ENCODE measurements at regions not wholly inside any gene's neighbourhood (a gene's known extent, or its start where the extent isn't known, plus 50 kb on each side); places are given as distances from the start of the nearest gene placed in this dataset.
"Not testable (repeated sequence)": the region's sequence is repeated elsewhere in the genome, so short reads cannot be mapped to it uniquely, and the experiment has no call there.

DNA sequence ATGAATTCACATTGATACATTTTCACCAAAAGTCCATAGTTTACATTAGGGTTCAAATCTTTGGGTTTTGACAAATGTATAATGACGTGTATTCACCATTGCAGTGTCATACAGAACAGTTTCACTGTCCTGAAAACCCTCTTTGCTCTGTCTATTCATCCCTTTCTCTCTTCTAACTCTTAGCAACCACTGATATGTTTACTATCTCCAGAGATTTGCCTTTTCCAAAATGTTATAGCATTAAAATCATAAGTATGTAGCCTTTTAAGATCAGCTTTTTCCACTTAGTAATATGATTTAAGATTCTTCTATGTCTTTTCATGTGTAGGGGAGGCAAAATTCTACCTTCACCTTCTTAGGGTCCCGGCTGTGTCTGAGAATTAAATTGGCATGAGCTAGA lies 203.8 kb downstream of the TPRG1 start:
- Histone ChIP-seq H3K27ac (ENCODE audit: insufficient read depth in 1 of 2, low read depth in 1 of 2, low read length in 2 of 2, poor library complexity in 1 of 2, severe bottlenecking in 2 of 2) (no peak overlapping the region), H3K9me3 (ENCODE audit: control extremely low read depth in 1 of 5, control insufficient read depth in 4 of 5, insufficient read depth in 2 of 5, low read depth in 1 of 5, low read length in 4 of 5) (peaks cover 0 to 15% (median 0%) of the 10 kb centered on the region in 5 experiments), H3K36me3 (ENCODE audit: control insufficient read depth in 4 of 4, insufficient read depth in 4 of 4, low read length in 3 of 4) (no peaks in the 10 kb centered on the region), H3K4me1 (ENCODE audit: control extremely low read depth in 1 of 4, control insufficient read depth in 4 of 4, insufficient read depth in 4 of 4, low read length in 3 of 4) (peaks cover 0 to 13% (median 4%) of the 10 kb centered on the region in 4 experiments), H3K27me3 (replicated peaks in 2 of 5; ENCODE audit: control insufficient read depth in 4 of 5, insufficient read depth in 5 of 5, low read length in 4 of 5) (no peaks in the 10 kb centered on the region), H3K4me3 (ENCODE audit: control insufficient read depth in 1 of 7, extremely low read depth in 1 of 7, insufficient read depth in 4 of 7, low read depth in 2 of 7, low read length in 6 of 7) (no peak overlapping the region)
- ChIA-PET CTCF (no interaction called here), POLR2A (no interaction called here)
- no peak for DNase-seq
- WGBS (ENCODE audit: insufficient coverage): 100% methylated on average over 1 of the region's 2 CpGs

DNA sequence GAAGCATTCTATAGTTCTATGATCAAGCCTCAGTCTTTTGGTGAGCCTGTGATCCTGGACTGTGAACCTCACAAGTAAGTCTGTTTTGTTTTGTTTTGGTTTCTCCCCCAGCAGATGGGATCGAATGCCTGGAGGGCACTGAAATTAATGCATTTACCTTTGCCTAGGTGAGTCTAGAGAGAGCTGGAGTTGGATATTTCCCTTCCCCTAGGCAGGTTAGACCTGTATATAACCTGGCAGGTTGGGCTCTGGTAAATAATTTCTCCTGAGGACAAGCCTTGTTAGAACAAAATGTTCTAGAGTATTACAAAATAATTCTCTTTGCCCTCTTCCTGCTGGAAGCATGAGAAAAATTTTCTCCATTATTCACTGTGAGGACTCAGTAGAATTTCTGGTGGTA lies 211.9 kb downstream of the TPRG1 start:
- WGBS (ENCODE audit: insufficient coverage): no CpG with 5 or more reads among the region's 1 CpG
- Histone ChIP-seq H3K27ac (ENCODE audit: insufficient read depth in 1 of 2, low read depth in 1 of 2, low read length in 2 of 2, poor library complexity in 1 of 2, severe bottlenecking in 2 of 2) (no peak overlapping the region), H3K9me3 (ENCODE audit: control extremely low read depth in 1 of 5, control insufficient read depth in 4 of 5, insufficient read depth in 2 of 5, low read depth in 1 of 5, low read length in 4 of 5) (peaks cover 0 to 4% (median 1%) of the 10 kb centered on the region in 5 experiments), H3K4me1 (ENCODE audit: control extremely low read depth in 1 of 4, control insufficient read depth in 4 of 4, insufficient read depth in 4 of 4, low read length in 3 of 4) (no peaks in the 10 kb centered on the region), H3K4me3 (ENCODE audit: control insufficient read depth in 1 of 7, extremely low read depth in 1 of 7, insufficient read depth in 4 of 7, low read depth in 2 of 7, low read length in 6 of 7) (no peak overlapping the region), H3K27me3 (replicated peaks in 2 of 5; ENCODE audit: control insufficient read depth in 4 of 5, insufficient read depth in 5 of 5, low read length in 4 of 5) (no peaks in the 10 kb centered on the region), H3K36me3 (ENCODE audit: control insufficient read depth in 4 of 4, insufficient read depth in 4 of 4, low read length in 3 of 4) (no peaks in the 10 kb centered on the region)
- no peak for DNase-seq
- ChIA-PET CTCF (no interaction called here), POLR2A (no interaction called here)

DNA sequence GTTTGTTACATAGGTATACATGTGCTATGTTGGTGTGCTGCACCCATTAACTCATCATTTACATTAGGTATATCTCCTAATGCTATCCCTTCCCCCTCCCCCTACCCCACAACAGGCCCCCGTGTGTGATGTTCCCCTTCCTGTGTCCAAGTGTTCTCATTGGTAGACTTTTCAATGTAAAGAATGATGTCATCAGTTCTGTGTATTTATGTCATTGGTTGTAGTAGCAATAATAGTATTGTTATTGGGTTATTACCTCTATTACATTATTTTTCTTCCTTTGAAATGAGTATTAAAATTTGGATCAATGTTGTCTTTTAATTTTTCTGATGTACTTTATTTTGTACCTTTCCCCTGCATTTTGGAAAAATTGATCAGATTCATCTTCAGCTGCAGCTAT lies 214.1 kb downstream of the TPRG1 start:
- H3K27ac ChIP-seq (ENCODE audit: insufficient read depth in 1 of 2, low read depth in 1 of 2, low read length in 2 of 2, poor library complexity in 1 of 2, severe bottlenecking in 2 of 2); H3K36me3 ChIP-seq (ENCODE audit: control insufficient read depth in 4 of 4, insufficient read depth in 4 of 4, low read length in 3 of 4); H3K27me3 ChIP-seq (replicated peaks in 2 of 5; ENCODE audit: control insufficient read depth in 4 of 5, insufficient read depth in 5 of 5, low read length in 4 of 5); CTCF ChIA-PET; POLR2A ChIA-PET; H3K9me3 ChIP-seq (ENCODE audit: control extremely low read depth in 1 of 5, control insufficient read depth in 4 of 5, insufficient read depth in 2 of 5, low read depth in 1 of 5, low read length in 4 of 5); H3K4me1 ChIP-seq (ENCODE audit: control extremely low read depth in 1 of 4, control insufficient read depth in 4 of 4, insufficient read depth in 4 of 4, low read length in 3 of 4); DNase-seq; H3K4me3 ChIP-seq (ENCODE audit: control insufficient read depth in 1 of 7, extremely low read depth in 1 of 7, insufficient read depth in 4 of 7, low read depth in 2 of 7, low read length in 6 of 7): not testable (repeated sequence)
- WGBS (ENCODE audit: insufficient coverage): no CpG with 5 or more reads among the region's 1 CpG

DNA sequence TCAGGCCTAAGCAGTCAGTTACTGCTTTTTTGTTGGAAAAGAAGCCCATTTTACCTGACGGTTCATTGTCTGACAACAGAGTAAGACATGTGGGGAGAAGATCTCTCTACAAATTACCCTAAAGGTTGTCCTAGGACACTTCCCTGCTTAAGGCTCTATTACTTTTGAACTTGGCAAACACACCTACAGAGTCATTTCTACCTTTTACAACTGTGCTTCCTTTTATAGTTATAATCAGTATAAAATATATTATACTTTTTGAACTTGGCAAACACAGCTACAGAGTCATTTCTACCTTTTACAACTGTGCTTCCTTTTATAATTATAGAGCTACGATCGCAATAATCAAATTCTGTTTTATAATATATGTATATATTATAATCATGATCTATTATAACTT lies 215.0 kb downstream of the TPRG1 start:
- H3K9me3 ChIP-seq (ENCODE audit: control extremely low read depth in 1 of 5, control insufficient read depth in 4 of 5, insufficient read depth in 2 of 5, low read depth in 1 of 5, low read length in 4 of 5): peaks cover 0 to 4% (median 1%) of the 10 kb centered on the region in 5 experiments
- no peaks in the 10 kb centered on the region for H3K36me3 ChIP-seq (ENCODE audit: control insufficient read depth in 4 of 4, insufficient read depth in 4 of 4, low read length in 3 of 4)
- ChIA-PET CTCF (no interaction called here), POLR2A (no interaction called here)
- no peak overlapping the region for H3K4me3 ChIP-seq (ENCODE audit: control insufficient read depth in 1 of 7, extremely low read depth in 1 of 7, insufficient read depth in 4 of 7, low read depth in 2 of 7, low read length in 6 of 7)
- H3K27me3 ChIP-seq (replicated peaks in 2 of 5; ENCODE audit: control insufficient read depth in 4 of 5, insufficient read depth in 5 of 5, low read length in 4 of 5): no peaks in the 10 kb centered on the region
- H3K27ac ChIP-seq (ENCODE audit: insufficient read depth in 1 of 2, low read depth in 1 of 2, low read length in 2 of 2, poor library complexity in 1 of 2, severe bottlenecking in 2 of 2): no peak overlapping the region
- no peaks in the 10 kb centered on the region for H3K4me1 ChIP-seq (ENCODE audit: control extremely low read depth in 1 of 4, control insufficient read depth in 4 of 4, insufficient read depth in 4 of 4, low read length in 3 of 4)
- no CpG with 5 or more reads among the region's 3 CpGs for WGBS (ENCODE audit: insufficient coverage)
- no peak for DNase-seq

DNA sequence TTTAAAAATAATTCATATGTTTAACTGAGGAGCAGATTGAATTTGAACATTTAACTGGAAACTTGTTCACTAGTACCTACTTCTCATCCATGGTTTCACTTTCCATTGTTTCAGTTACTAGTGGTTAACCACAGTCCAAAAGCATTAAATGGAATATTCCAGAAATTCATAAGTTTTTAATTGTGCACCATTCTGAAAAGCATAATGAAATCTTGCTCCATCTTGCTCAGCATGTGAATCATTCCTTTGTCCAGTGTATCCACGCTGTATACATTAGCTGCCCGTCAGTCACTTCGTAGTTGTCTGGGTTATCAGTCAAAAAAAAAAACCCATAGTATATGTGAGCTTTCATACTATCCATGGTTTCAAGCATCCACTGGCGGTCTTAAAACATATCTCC lies 217.6 kb downstream of the TPRG1 start:
- Histone ChIP-seq H3K4me1 (ENCODE audit: control extremely low read depth in 1 of 4, control insufficient read depth in 4 of 4, insufficient read depth in 4 of 4, low read length in 3 of 4) (no peaks in the 10 kb centered on the region), H3K9me3 (ENCODE audit: control extremely low read depth in 1 of 5, control insufficient read depth in 4 of 5, insufficient read depth in 2 of 5, low read depth in 1 of 5, low read length in 4 of 5) (no peaks in the 10 kb centered on the region), H3K27ac (ENCODE audit: insufficient read depth in 1 of 2, low read depth in 1 of 2, low read length in 2 of 2, poor library complexity in 1 of 2, severe bottlenecking in 2 of 2) (no peak overlapping the region), H3K4me3 (ENCODE audit: control insufficient read depth in 1 of 7, extremely low read depth in 1 of 7, insufficient read depth in 4 of 7, low read depth in 2 of 7, low read length in 6 of 7) (no peak overlapping the region), H3K27me3 (replicated peaks in 2 of 5; ENCODE audit: control insufficient read depth in 4 of 5, insufficient read depth in 5 of 5, low read length in 4 of 5) (no peaks in the 10 kb centered on the region), H3K36me3 (ENCODE audit: control insufficient read depth in 4 of 4, insufficient read depth in 4 of 4, low read length in 3 of 4) (no peaks in the 10 kb centered on the region)
- 100% methylated on average over 3 of the region's 4 CpGs for WGBS (ENCODE audit: insufficient coverage)
- CTCF ChIA-PET: no interaction called here
- DNase-seq: peak in 2 of 3 donors; percentile 22 to 37
- POLR2A ChIA-PET: no interaction called here

DNA sequence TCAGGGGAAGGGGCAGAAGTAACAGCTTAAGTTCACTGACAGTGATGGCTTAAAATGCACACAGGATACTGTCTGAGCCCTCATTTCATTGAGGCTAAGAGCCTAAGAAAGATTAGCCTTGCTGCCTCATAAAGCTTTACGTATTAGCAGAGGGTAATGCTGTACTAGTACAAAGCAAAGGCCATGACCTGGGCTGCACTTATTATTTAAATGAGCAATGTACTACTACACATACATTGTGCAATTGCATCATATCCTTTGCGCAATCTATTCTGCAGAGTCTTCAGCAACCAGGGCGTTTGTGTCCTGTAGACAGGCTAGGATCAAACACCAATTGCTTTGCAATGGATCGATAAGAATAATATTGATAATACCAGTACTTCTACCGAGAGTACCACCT lies 221.8 kb downstream of the TPRG1 start:
- no peak overlapping the region for H3K27ac ChIP-seq (ENCODE audit: insufficient read depth in 1 of 2, low read depth in 1 of 2, low read length in 2 of 2, poor library complexity in 1 of 2, severe bottlenecking in 2 of 2)
- WGBS (ENCODE audit: insufficient coverage): 93% methylated on average over 5 of the region's 5 CpGs
- CTCF ChIA-PET: interaction anchor here (1.2 kb wide), 1 partner anchor 117 kb away, joined by 3 read pairs; no protein-coding TSS in a partner anchor
- no peak overlapping the region for H3K4me3 ChIP-seq (ENCODE audit: control insufficient read depth in 1 of 7, extremely low read depth in 1 of 7, insufficient read depth in 4 of 7, low read depth in 2 of 7, low read length in 6 of 7)
- POLR2A ChIA-PET: no interaction called here
- H3K9me3 ChIP-seq (ENCODE audit: control extremely low read depth in 1 of 5, control insufficient read depth in 4 of 5, insufficient read depth in 2 of 5, low read depth in 1 of 5, low read length in 4 of 5): no peaks in the 10 kb centered on the region
- H3K36me3 ChIP-seq (ENCODE audit: control insufficient read depth in 4 of 4, insufficient read depth in 4 of 4, low read length in 3 of 4): no peaks in the 10 kb centered on the region
- no peaks in the 10 kb centered on the region for H3K27me3 ChIP-seq (replicated peaks in 2 of 5; ENCODE audit: control insufficient read depth in 4 of 5, insufficient read depth in 5 of 5, low read length in 4 of 5)
- DNase-seq: no peak
- no peaks in the 10 kb centered on the region for H3K4me1 ChIP-seq (ENCODE audit: control extremely low read depth in 1 of 4, control insufficient read depth in 4 of 4, insufficient read depth in 4 of 4, low read length in 3 of 4)

DNA sequence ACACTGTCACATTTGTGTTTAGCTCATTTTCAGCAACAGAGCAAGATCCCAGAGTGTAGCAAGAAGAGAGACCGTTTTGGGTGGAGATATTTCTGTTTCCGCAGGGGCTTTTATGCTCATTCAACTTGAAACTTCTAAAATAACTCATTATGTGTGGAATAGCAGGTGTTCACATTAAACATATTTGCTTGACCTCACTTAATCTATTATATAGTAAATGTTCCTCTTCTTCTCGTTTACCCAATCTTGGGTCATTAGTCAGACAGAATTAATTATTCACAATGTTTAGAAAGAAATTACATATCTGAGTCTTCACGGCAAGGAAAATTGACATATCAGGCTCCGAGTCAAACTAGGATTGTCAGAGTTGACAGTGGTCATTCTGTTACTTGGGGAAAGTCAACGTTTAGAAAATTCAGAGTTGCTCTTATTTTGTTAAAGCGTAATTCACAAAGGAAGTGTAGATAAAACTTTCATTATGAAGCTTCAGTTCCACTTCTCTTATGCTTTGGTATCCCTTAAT lies 222.9 kb downstream of the TPRG1 start:
- Histone ChIP-seq H3K9me3 (ENCODE audit: control extremely low read depth in 1 of 5, control insufficient read depth in 4 of 5, insufficient read depth in 2 of 5, low read depth in 1 of 5, low read length in 4 of 5) (no peaks in the 10 kb centered on the region), H3K4me1 (ENCODE audit: control extremely low read depth in 1 of 4, control insufficient read depth in 4 of 4, insufficient read depth in 4 of 4, low read length in 3 of 4) (no peaks in the 10 kb centered on the region), H3K4me3 (ENCODE audit: control insufficient read depth in 1 of 7, extremely low read depth in 1 of 7, insufficient read depth in 4 of 7, low read depth in 2 of 7, low read length in 6 of 7) (no peak overlapping the region), H3K27me3 (replicated peaks in 2 of 5; ENCODE audit: control insufficient read depth in 4 of 5, insufficient read depth in 5 of 5, low read length in 4 of 5) (no peaks in the 10 kb centered on the region), H3K27ac (ENCODE audit: insufficient read depth in 1 of 2, low read depth in 1 of 2, low read length in 2 of 2, poor library complexity in 1 of 2, severe bottlenecking in 2 of 2) (no peak overlapping the region), H3K36me3 (ENCODE audit: control insufficient read depth in 4 of 4, insufficient read depth in 4 of 4, low read length in 3 of 4) (no peaks in the 10 kb centered on the region)
- no peak for DNase-seq
- ChIA-PET CTCF (no interaction called here), POLR2A (no interaction called here)
- 93% methylated on average over 2 of the region's 7 CpGs for WGBS (ENCODE audit: insufficient coverage)

Data from common myeloid progenitor, CD34-positive (primary cell).